Testis (tissue), 2 donors: ENCODE measurements at regions not wholly inside any gene's neighbourhood (a gene's known extent, or its start where the extent isn't known, plus 50 kb on each side); places are given as distances from the start of the nearest gene placed in this dataset.

Source experiments
- DNase-seq: peaks from one replicate; pipeline ENCODE4 v3.0.0-alpha.2; 2019
- H3K27ac ChIP-seq, 2 donors: fragments of 200-600 bp; sonication (generic); one replicate each; pipeline ENCODE4 v1.5.1; 2019
- H3K27me3 ChIP-seq: fragments of 200-600 bp; sonication (generic); one replicate; pipeline ENCODE4 v1.5.1; 2019
- H3K36me3 ChIP-seq: fragments of 200-600 bp; sonication (generic); one replicate; pipeline ENCODE4 v1.5.1; 2017; ENCODE audit warnings: low read depth; ENCODE audit errors: missing control alignments
- H3K4me1 ChIP-seq: fragments of 200-600 bp; sonication (generic); one replicate; pipeline ENCODE4 v1.5.1; 2019
- H3K4me3 ChIP-seq, 2 donors: fragments of 200-600 bp; sonication (generic); one replicate each; pipeline ENCODE4 v1.5.1; 2017 to 2019
- H3K9me3 ChIP-seq: fragments of 200-600 bp; sonication (generic); one replicate; pipeline ENCODE4 v1.5.1; 2017
- POLR2A ChIP-seq: fragments of 450-650 bp; IDR thresholded peaks from one replicate; pipeline ENCODE4 v1.6.1; 2017; ENCODE audit warnings: antibody characterized with exemption, mild to moderate bottlenecking, moderate library complexity
- WGBS, 2 donors: methylation state at CpG; one replicate each; pipeline ENCODE4 v1.1.5; 2018; 5-methylcytosine and 5-hydroxymethylcytosine counted together
- intact Hi-C: fragments of 100-400 bp; cut with DNase I; formaldehyde crosslinking; loops from one replicate; pipeline ENCODE4 v1.15.1; 2023; ENCODE audit warnings: low total_unique reads
- TF ChIP-seq, protein P1 (sequence below), 3 experiments: fragments of 450-650 bp in 2 of 3; fragments of 200-600 bp in 1 of 3; sonication (generic) in 1 of 3; IDR thresholded peaks; one replicate each; pipeline ENCODE4 v1.5.1; 2016 to 2019; ENCODE audit warnings: antibody characterized with exemption in 3 of 3, mild to moderate bottlenecking in 2 of 3, moderate library complexity in 1 of 3

DNA sequence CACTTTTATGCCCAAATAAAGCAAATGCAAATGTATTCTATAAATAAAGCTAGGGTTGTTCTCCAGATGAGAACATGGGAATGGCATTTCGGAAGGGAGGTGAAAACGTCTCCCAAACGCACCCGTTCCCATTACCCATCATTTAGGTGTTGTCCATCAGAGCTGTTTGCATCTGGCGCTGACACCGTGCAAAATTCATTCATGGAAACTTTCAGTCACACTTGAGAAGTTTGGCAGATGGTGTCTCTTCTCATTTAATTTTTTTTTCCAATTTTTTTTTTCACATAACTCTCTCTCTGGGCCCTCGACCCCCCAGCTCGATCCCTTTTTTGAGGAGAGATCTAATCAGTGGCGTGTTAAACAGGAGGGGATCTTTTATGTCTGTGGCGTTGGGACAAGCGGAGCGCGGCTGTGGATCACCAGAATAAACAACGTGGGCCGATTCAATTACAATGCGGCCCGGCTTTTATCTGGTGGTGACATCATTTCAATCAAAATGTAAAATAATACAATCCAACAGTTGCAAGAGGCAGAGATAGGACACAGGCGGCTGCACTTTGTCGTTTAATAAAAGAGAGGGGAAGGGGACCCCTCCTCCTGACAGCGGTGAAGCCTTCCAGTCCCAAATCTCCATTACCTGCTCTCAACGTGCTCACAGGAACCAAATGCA is 246.1 kb upstream of the IRX4 start:
- Histone ChIP-seq H3K36me3 (no peaks in the 10 kb centered on the region), H3K9me3 (no peaks in the 10 kb centered on the region), H3K27ac (no peak overlapping the region), H3K4me1 (no peaks in the 10 kb centered on the region), H3K27me3 (no peaks in the 10 kb centered on the region), H3K4me3 (no peak overlapping the region)
- no peak for DNase-seq
- WGBS, 2 donors = 69 to 80% methylated on average over 21 of the region's 21 CpGs
- intact Hi-C loops = no loop called here
- no peak for TF ChIP-seq POLR2A

DNA sequence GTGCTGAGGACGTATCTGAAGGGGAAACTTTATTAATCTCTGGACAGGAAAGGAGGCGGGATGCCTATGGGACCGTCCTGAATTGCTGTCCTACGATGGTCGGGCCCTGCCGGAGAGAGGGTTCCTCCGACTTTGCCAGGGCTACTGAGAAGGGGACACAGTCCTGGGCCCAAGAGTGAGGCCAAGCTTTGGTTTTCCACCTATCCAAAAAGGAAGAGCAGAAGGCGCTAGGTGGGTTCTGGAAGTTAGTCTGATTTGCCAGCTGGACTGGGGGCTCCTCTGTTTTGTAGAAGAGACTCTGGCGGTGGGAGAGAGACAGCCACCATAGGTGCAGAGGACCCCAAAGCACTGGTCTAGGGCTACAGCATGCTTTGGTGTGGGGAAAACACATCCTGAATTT is 243.8 kb upstream of the IRX4 start:
- Histone ChIP-seq H3K27ac (no peak overlapping the region), H3K36me3 (no peaks in the 10 kb centered on the region), H3K27me3 (no peaks in the 10 kb centered on the region), H3K4me3 (no peak overlapping the region), H3K4me1 (no peaks in the 10 kb centered on the region), H3K9me3 (no peaks in the 10 kb centered on the region)
- TF ChIP-seq POLR2A = no peak
- TF ChIP-seq, protein P1, sequence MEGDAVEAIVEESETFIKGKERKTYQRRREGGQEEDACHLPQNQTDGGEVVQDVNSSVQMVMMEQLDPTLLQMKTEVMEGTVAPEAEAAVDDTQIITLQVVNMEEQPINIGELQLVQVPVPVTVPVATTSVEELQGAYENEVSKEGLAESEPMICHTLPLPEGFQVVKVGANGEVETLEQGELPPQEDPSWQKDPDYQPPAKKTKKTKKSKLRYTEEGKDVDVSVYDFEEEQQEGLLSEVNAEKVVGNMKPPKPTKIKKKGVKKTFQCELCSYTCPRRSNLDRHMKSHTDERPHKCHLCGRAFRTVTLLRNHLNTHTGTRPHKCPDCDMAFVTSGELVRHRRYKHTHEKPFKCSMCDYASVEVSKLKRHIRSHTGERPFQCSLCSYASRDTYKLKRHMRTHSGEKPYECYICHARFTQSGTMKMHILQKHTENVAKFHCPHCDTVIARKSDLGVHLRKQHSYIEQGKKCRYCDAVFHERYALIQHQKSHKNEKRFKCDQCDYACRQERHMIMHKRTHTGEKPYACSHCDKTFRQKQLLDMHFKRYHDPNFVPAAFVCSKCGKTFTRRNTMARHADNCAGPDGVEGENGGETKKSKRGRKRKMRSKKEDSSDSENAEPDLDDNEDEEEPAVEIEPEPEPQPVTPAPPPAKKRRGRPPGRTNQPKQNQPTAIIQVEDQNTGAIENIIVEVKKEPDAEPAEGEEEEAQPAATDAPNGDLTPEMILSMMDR (IDR thresholded peaks at IDR 0.05) = no peak
- no peak for DNase-seq
- WGBS, 2 donors = 88 to 89% methylated on average over 9 of the region's 9 CpGs
- intact Hi-C loops = no loop called here

DNA sequence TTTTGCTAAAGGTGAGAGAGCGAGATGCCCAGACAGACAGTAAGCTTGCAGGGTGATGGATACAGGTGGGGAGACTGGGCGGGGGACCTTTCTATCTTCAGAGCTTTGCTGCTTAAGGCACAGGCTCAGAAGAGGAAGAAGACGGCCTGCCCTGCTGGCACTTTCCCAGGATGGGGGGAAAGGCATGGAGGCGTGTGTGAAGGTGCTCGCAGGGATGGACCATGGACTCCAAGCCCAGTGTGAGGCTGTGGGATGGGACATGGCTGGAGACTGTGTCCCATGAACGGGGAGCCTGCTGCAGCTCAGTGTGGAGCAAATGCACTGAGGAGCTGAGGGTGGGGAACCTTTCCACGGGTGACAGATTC is 243.2 kb upstream of the IRX4 start:
- WGBS, 2 donors = 73 to 81% methylated on average over 7 of the region's 7 CpGs
- Histone ChIP-seq H3K27me3 (no peaks in the 10 kb centered on the region), H3K27ac (no peak overlapping the region), H3K4me3 (no peak overlapping the region), H3K4me1 (no peaks in the 10 kb centered on the region), H3K9me3 (no peaks in the 10 kb centered on the region), H3K36me3 (no peaks in the 10 kb centered on the region)
- DNase-seq = no peak
- TF ChIP-seq POLR2A = no peak
- TF ChIP-seq, protein P1 (IDR thresholded peaks at IDR 0.05) = no peak
- intact Hi-C loops = no loop called here

DNA sequence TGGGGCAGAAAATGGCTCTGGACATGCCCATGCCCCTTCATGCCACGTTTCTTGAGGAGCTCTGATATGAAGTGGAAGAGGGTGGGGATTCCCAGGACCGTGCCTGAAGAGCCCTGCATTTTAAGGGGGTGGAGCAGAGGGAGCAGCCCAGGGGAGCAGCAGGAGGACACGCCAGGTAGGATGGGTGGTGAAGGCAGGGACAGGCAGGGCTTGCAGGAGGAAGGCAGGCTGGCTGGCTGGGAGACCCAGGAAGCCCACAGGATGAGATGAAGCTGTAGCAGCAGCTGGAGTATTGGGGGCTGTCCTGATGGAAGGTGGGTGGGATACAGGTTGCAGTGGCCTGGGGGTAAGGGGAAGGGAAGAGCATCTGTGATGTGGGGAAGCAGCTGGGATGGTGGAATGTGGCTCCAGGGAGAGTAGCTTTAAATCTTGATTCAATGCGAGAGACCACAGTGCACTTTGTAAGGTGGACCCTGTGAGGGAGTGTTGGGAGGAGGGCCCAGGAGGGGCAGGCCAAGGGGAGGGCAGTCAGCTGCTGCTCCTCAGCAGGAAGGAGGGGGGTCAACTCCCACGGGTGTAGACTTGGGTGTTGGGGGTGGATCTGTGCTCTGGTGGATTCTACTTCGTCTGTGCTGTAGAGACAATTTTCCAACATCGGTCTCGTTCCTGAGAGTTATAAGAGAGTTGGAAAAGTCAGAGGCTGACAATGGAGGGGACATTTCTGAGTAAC is 242.6 kb upstream of the IRX4 start:
- Histone ChIP-seq H3K36me3 (no peaks in the 10 kb centered on the region), H3K9me3 (no peaks in the 10 kb centered on the region), H3K4me3 (no peak overlapping the region), H3K4me1 (no peaks in the 10 kb centered on the region), H3K27me3 (no peaks in the 10 kb centered on the region), H3K27ac (no peak overlapping the region)
- 50 to 56% methylated on average over 8 of the region's 8 CpGs for WGBS, 2 donors
- intact Hi-C loops = no loop called here
- TF ChIP-seq POLR2A = no peak
- TF ChIP-seq, protein P1 (IDR thresholded peaks at IDR 0.05) = no peak
- DNase-seq = no peak

DNA sequence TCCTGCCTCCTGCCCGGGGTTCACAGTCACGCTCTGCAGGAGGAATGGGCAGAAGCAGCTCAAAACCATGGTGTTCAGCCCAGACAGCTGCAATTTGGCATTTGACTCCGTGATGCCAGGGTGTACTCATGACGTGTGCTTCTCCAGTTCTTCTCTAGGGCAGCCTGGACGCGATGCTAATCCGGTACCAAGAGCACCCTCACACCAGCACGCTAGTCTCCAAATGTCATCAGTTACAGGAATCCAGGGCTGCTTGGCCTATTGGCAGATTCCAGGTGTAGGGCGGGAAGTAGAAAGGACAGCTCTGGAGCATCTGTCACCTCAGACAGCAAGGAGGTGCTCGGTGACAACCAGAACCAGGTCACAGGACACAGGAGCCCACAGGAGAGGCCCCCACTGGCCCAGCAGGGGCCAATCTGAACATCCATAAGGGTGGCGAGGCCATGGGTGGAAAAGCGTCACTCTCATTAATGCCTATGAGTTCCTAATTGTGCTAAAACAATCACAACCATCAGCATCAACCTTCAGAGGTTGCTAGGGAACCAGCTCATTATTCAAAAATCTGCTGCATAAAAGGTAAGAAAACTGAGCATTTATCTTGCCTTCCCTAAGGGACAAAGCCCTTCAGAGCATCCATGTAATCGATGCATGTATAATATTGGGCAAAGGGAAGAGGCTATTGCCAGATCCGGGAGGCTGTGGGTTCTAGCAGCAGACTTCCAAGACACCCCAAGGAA is 241.9 kb upstream of the IRX4 start:
- TF ChIP-seq, protein P1 (IDR thresholded peaks at IDR 0.05) = no peak
- no peak for TF ChIP-seq POLR2A
- H3K36me3 ChIP-seq = no peaks in the 10 kb centered on the region
- no peaks in the 10 kb centered on the region for H3K9me3 ChIP-seq
- H3K4me1 ChIP-seq = no peaks in the 10 kb centered on the region
- no peak for DNase-seq
- H3K4me3 ChIP-seq = no peak overlapping the region
- no peak overlapping the region for H3K27ac ChIP-seq
- intact Hi-C loops = no loop called here
- WGBS, 2 donors = 87 to 91% methylated on average over 10 to 14 of the region's 14 CpGs
- H3K27me3 ChIP-seq = no peaks in the 10 kb centered on the region
